ENCODE measurements at regions not wholly inside any gene's neighbourhood (a gene's known extent, or its start where the extent isn't known, plus 50 kb on each side); places are given as distances from the start of the nearest gene placed in this dataset.

- Mint-ChIP-seq H3K27ac (no peak overlapping the region), H3K27me3 (no peaks in the 10 kb centered on the region), H3K9me3 (ENCODE audit: insufficient read depth) (peaks cover 4% of the 10 kb centered on the region), H3K4me3 (no peak overlapping the region), H3K4me1 (no peaks in the 10 kb centered on the region)
- no peaks in the 10 kb centered on the region for H3K27me3 ChIP-seq (replicated peaks in 1 of 4; ENCODE audit: control extremely low read depth in 1 of 4, control insufficient read depth in 3 of 4, insufficient read depth in 4 of 4, low read length in 3 of 4)
- H3K4me1 ChIP-seq (ENCODE audit: control insufficient read depth in 2 of 2, insufficient read depth in 2 of 2, low read length in 2 of 2), result no peaks in the 10 kb centered on the region
- no peak overlapping the region for H2AFZ ChIP-seq (ENCODE audit: insufficient read depth, low read depth, low read length, poor library complexity, severe bottlenecking)
- WGBS (ENCODE audit: insufficient coverage), result 83% methylated on average over 1 of the region's 1 CpG
- no peaks in the 10 kb centered on the region for H3K36me3 ChIP-seq (replicated peaks in 1 of 2; ENCODE audit: control extremely low read depth in 1 of 2, control insufficient read depth in 1 of 2, extremely low read depth in 1 of 2, insufficient read depth in 2 of 2, low read length in 1 of 2)
- no peaks in the 10 kb centered on the region for H3K9me3 ChIP-seq (ENCODE audit: control extremely low read depth in 1 of 3, control insufficient read depth in 2 of 3, insufficient read depth in 1 of 3, low read length in 2 of 3)
- DNase-seq (no peak), ATAC-seq (ENCODE audit: low read depth) (no peak)
- ChIA-PET POLR2A (no interaction called here), CTCF (no interaction called here)
- no peak overlapping the region for H3K4me2 ChIP-seq (replicated peaks; ENCODE audit: low read depth, low read length, poor library complexity, severe bottlenecking)
- no peak overlapping the region for H3K27ac ChIP-seq (ENCODE audit: low read length in 2 of 2)
- TF ChIP-seq CTCF (IDR thresholded peaks at IDR 0.05) (no peak), EZH2 (IDR thresholded peaks at IDR 0.05; ENCODE audit: borderline replicate concordance, insufficient read depth, low read depth, low read length, poor library complexity, severe bottlenecking) (no peak)
- H4K20me1 ChIP-seq (ENCODE audit: control insufficient read depth, insufficient read depth, low read length, poor library complexity, severe bottlenecking), result no peaks in the 10 kb centered on the region
- no peak overlapping the region for H3K9ac ChIP-seq (ENCODE audit: low read length)
- H3K79me2 ChIP-seq (ENCODE audit: control insufficient read depth, insufficient read depth, low read length), result no peaks in the 10 kb centered on the region
- intact Hi-C loops (cut with micrococcal nuclease), result no loop called here
- no peak overlapping the region for H3K4me3 ChIP-seq (ENCODE audit: control extremely low read depth in 1 of 5, extremely low read depth in 1 of 5, insufficient read depth in 1 of 5, low read depth in 2 of 5, low read length in 4 of 5)
These were observed 103.1 kb upstream of the CDH11 start for GRCh38 chr16:65224994-65225393.

GRCh38 chr16:65224471-65224870 lies 102.6 kb upstream of the CDH11 start:
- Histone ChIP-seq H3K9me3 (ENCODE audit: control extremely low read depth in 1 of 3, control insufficient read depth in 2 of 3, insufficient read depth in 1 of 3, low read length in 2 of 3) (no peaks in the 10 kb centered on the region), H3K9ac (ENCODE audit: low read length) (no peak overlapping the region), H3K4me3 (ENCODE audit: control extremely low read depth in 1 of 5, extremely low read depth in 1 of 5, insufficient read depth in 1 of 5, low read depth in 2 of 5, low read length in 4 of 5) (no peak overlapping the region), H4K20me1 (ENCODE audit: control insufficient read depth, insufficient read depth, low read length, poor library complexity, severe bottlenecking) (no peaks in the 10 kb centered on the region), H2AFZ (ENCODE audit: insufficient read depth, low read depth, low read length, poor library complexity, severe bottlenecking) (no peak overlapping the region), H3K4me1 (ENCODE audit: control insufficient read depth in 2 of 2, insufficient read depth in 2 of 2, low read length in 2 of 2) (no peaks in the 10 kb centered on the region), H3K36me3 (replicated peaks in 1 of 2; ENCODE audit: control extremely low read depth in 1 of 2, control insufficient read depth in 1 of 2, extremely low read depth in 1 of 2, insufficient read depth in 2 of 2, low read length in 1 of 2) (no peaks in the 10 kb centered on the region), H3K79me2 (ENCODE audit: control insufficient read depth, insufficient read depth, low read length) (no peaks in the 10 kb centered on the region), H3K4me2 (replicated peaks; ENCODE audit: low read depth, low read length, poor library complexity, severe bottlenecking) (no peak overlapping the region), H3K27me3 (replicated peaks in 1 of 4; ENCODE audit: control extremely low read depth in 1 of 4, control insufficient read depth in 3 of 4, insufficient read depth in 4 of 4, low read length in 3 of 4) (no peaks in the 10 kb centered on the region), H3K27ac (ENCODE audit: low read length in 2 of 2) (no peak overlapping the region)
- no CpG with 5 or more reads among the region's 2 CpGs for WGBS (ENCODE audit: insufficient coverage)
- CTCF ChIA-PET, result no interaction called here
- peaks cover 4% of the 10 kb centered on the region for H3K9me3 Mint-ChIP-seq (ENCODE audit: insufficient read depth)
- no peaks in the 10 kb centered on the region for H3K4me1 Mint-ChIP-seq
- POLR2A ChIA-PET, result no interaction called here
- DNase-seq (no peak), ATAC-seq (ENCODE audit: low read depth) (no peak)
- no peaks in the 10 kb centered on the region for H3K27me3 Mint-ChIP-seq
- TF ChIP-seq CTCF (IDR thresholded peaks at IDR 0.05) (no peak), EZH2 (IDR thresholded peaks at IDR 0.05; ENCODE audit: borderline replicate concordance, insufficient read depth, low read depth, low read length, poor library complexity, severe bottlenecking) (no peak)
- intact Hi-C loops (cut with micrococcal nuclease), result no loop called here
- no peak overlapping the region for H3K4me3 Mint-ChIP-seq
- H3K27ac Mint-ChIP-seq, result no peak overlapping the region
